ENCODE measurements at regions not wholly inside any gene's neighbourhood (a gene's known extent, or its start where the extent isn't known, plus 50 kb on each side); places are given as distances from the start of the nearest gene placed in this dataset.

DNA sequence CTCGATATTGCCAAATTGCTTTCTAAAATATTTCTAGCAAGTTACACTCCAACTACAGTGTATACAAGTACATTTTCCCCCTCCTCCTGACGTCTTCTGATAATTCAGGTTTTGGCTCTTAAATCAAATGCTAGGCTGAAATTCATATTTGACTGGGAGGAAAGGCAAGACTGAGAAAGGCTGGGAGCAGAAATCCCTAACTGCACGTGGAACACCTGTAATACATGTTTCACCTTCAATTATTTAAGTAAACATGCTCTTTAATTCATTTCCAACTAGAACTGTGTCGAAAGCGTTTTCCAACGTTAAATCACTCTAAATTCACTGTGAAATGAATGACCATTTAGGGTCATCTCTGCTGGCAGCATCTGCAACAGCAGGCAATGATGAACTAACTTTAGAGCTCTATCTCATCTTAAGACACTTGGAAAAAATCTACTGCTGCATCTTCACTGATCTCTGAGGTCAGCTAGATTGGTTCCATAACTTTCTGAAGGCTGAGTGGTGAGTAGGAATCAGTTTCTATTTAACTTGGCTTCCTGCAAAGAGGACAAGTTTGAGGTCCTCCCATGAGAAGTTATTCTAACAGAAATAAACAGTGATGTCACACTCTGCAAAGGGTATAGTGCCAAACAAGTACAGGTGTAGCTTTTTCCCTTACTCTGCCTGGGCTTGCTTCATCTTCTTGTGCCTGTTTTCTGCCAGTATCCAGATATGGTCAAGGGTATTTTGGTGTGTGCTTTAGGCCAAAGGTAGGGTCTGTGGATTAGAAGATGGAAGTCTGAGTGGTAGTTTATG lies 144.3 kb upstream of the PAK3 start:
- Histone ChIP-seq H3K27ac (no peak overlapping the region), H3K9me3 (no peaks in the 10 kb centered on the region), H3K4me3 (no peak overlapping the region), H3K4me1 (no peaks in the 10 kb centered on the region), H3K27me3 (ENCODE audit: low read depth) (no peaks in the 10 kb centered on the region), H3K36me3 (no peaks in the 10 kb centered on the region)
- ATAC-seq (no peak), DNase-seq (no peak)
- intact Hi-C loops (cut with DNase I): no loop called here
- TF ChIP-seq, protein P1, sequence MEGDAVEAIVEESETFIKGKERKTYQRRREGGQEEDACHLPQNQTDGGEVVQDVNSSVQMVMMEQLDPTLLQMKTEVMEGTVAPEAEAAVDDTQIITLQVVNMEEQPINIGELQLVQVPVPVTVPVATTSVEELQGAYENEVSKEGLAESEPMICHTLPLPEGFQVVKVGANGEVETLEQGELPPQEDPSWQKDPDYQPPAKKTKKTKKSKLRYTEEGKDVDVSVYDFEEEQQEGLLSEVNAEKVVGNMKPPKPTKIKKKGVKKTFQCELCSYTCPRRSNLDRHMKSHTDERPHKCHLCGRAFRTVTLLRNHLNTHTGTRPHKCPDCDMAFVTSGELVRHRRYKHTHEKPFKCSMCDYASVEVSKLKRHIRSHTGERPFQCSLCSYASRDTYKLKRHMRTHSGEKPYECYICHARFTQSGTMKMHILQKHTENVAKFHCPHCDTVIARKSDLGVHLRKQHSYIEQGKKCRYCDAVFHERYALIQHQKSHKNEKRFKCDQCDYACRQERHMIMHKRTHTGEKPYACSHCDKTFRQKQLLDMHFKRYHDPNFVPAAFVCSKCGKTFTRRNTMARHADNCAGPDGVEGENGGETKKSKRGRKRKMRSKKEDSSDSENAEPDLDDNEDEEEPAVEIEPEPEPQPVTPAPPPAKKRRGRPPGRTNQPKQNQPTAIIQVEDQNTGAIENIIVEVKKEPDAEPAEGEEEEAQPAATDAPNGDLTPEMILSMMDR (IDR thresholded peaks at IDR 0.05): no peak

DNA sequence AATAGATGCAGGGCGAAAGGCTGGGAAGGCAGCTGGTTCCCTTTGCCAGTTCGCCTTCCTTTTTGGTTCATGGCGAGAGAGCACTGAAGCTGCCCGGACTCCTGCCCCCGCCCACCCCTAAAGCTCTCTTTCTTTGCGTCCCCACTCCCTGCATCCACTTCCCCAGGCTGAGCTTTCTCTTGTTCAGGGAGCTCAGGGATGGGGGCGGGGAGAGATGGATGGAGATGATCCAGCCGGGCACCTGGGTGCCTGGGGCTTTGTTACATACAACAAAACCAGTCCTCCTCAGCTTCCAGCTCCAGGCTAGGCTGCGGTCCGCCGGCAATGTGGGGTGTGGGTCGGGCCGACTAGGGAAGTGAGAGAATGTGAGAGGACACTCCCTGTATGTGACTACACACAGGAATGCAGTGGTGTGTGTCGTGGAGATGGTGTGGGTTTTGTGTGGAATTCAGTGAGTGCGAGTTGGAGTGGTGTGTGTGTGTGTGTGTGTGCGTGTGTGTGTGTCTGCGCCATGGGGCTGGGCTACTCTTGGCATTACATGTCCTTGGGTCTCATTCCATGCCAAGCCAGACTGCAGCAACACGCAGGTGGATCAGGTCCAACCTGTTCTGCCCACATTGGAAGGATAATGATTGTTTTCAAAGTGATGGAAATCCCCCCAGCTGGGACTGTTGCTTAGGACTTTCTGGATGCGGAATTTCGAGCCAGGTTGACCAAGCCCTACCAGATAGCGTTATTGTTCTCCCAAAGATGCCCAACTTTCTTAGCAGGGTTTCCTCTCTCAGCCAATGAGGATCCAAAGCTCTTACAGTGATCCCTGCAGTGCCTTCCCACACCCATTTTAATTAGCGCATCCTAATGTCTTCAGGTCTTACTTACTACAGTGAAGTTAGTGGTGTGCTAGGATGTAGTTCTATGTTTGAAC lies 149.4 kb upstream of the CHRDL1 start:
- TF ChIP-seq, protein P1 (IDR thresholded peaks at IDR 0.05): no peak
- DNase-seq: no peak
- H3K27me3 ChIP-seq (ENCODE audit: low read depth): no peaks in the 10 kb centered on the region
- no peak overlapping the region for H3K4me3 ChIP-seq
- ATAC-seq: peak in 1 of 2 donors; percentile 12
- no peaks in the 10 kb centered on the region for H3K36me3 ChIP-seq
- H3K4me1 ChIP-seq: no peaks in the 10 kb centered on the region
- no peaks in the 10 kb centered on the region for H3K9me3 ChIP-seq
- H3K27ac ChIP-seq: no peak overlapping the region
- intact Hi-C loops (cut with DNase I): no loop called here

DNA sequence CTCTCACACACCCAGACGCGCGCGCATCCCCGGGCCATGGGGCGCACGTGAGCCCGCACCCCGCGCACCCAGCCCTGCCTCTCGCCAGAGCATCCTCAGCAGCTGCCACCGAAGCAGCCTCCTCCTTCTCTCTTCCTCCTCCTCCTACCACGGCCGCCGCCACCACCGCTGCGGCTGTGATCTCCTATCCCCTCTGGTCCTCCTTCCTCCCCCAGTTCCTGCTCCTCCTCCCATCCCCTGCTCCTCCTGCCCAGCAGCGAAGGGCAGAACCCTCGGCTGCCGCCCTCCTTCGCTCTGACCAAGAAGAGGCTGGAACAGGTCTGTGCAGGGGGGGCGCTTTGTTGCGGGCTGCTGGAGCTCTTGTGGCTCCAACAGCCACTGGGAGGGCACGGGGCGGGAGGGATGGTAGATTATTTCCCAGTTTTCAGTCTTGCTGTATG lies 148.7 kb upstream of the CHRDL1 start:
- no peak overlapping the region for H3K4me3 ChIP-seq

DNA sequence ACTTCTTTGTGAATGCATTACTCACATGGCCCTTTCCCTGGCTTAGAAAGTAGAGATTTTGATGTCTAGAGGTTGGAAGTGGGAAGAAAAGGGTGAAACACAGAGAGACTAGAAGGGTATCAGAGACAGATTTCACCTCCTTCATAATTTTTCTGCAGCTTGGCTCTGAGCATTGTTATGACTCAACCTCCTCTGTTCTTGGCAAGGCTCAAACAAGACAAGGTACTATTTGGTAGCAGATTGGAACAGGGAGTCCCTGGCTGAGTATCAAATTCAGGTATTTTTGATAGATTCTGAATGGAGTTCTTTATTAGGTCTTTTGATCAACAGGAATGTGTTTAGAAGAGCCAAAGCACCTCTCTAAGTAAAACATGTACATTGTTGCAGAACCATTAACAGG lies 146.3 kb upstream of the CHRDL1 start:
- TF ChIP-seq, protein P1 (IDR thresholded peaks at IDR 0.05): no peak
- intact Hi-C loops (cut with DNase I): no loop called here
- no peak overlapping the region for H3K27ac ChIP-seq
- no peaks in the 10 kb centered on the region for H3K9me3 ChIP-seq
- H3K27me3 ChIP-seq (ENCODE audit: low read depth): no peaks in the 10 kb centered on the region
- H3K4me1 ChIP-seq: no peaks in the 10 kb centered on the region
- no peaks in the 10 kb centered on the region for H3K36me3 ChIP-seq
- DNase-seq: no peak
- ATAC-seq: no peak
- H3K4me3 ChIP-seq: no peak overlapping the region

More for the DNA sequence above, 148.7 kb upstream of the CHRDL1 start:
- DNase-seq (no peak), ATAC-seq (no peak)
- intact Hi-C loops (cut with DNase I): no loop called here
- Histone ChIP-seq H3K4me1 (no peaks in the 10 kb centered on the region), H3K9me3 (no peaks in the 10 kb centered on the region), H3K27ac (no peak overlapping the region), H3K27me3 (ENCODE audit: low read depth) (no peaks in the 10 kb centered on the region), H3K36me3 (no peaks in the 10 kb centered on the region)
- TF ChIP-seq, protein P1 (IDR thresholded peaks at IDR 0.05): no peak

- TF ChIP-seq, protein P1 (IDR thresholded peaks at IDR 0.05): no peak
- H3K4me3 ChIP-seq: no peak overlapping the region
- H3K36me3 ChIP-seq: no peaks in the 10 kb centered on the region
- H3K27me3 ChIP-seq (ENCODE audit: low read depth): no peaks in the 10 kb centered on the region
- ATAC-seq (no peak), DNase-seq (no peak)
- intact Hi-C loops (cut with DNase I): no loop called here
- H3K4me1 ChIP-seq: no peaks in the 10 kb centered on the region
- H3K9me3 ChIP-seq: no peaks in the 10 kb centered on the region
- no peak overlapping the region for H3K27ac ChIP-seq
Observed at GRCh38 chrX:110938977-110939732, 143.5 kb upstream of the CHRDL1 start.
